Erythroblast (primary cell): ENCODE measurements at regions not wholly inside any gene's neighbourhood (a gene's known extent, or its start where the extent isn't known, plus 50 kb on each side); places are given as distances from the start of the nearest gene placed in this dataset.

Source experiments
- GATA1 ChIP-seq: IDR thresholded peaks from 2 replicates; pipeline ENCODE4 v1.6.1; 2011; ENCODE audit warnings: low read depth, mild to moderate bottlenecking, control low read depth, low read length, moderate library complexity
- POLR2A ChIP-seq: IDR thresholded peaks from 2 replicates; pipeline ENCODE4 v1.6.1; 2011; ENCODE audit warnings: mild to moderate bottlenecking, low read length

- TF ChIP-seq POLR2A = no peak
- no peak for TF ChIP-seq GATA1
Measured at GRCh38 chr20:52704553-52704952, 267.6 kb upstream of the TSHZ2 start.
